ENCODE measurements at regions not wholly inside any gene's neighbourhood (a gene's known extent, or its start where the extent isn't known, plus 50 kb on each side); places are given as distances from the start of the nearest gene placed in this dataset.

GRCh38 chr7:85725026-85725425, 538.2 kb upstream of the SEMA3D start:
- Mint-ChIP-seq H3K4me3 (no peak overlapping the region), H3K27ac (no peak overlapping the region), H3K4me1 (no peaks in the 10 kb centered on the region), H3K9me3 (peaks cover 0 to 8% (median 7%) of the 10 kb centered on the region in 5 donors), H3K36me3 (no peaks in the 10 kb centered on the region), H3K27me3 (no peaks in the 10 kb centered on the region)
- Histone ChIP-seq H3K4me3 (ENCODE audit: low read length) (no peak overlapping the region), H3K36me3 (ENCODE audit: insufficient read depth, low read length) (no peaks in the 10 kb centered on the region), H3K27ac (ENCODE audit: low read depth, low read length) (no peak overlapping the region), H3K9me3 (ENCODE audit: low read length) (no peaks in the 10 kb centered on the region), H3K27me3 (ENCODE audit: insufficient read depth, low read length, poor library complexity, severe bottlenecking) (no peaks in the 10 kb centered on the region), H3K4me1 (ENCODE audit: insufficient read depth, low read length) (no peaks in the 10 kb centered on the region)
- POLR2A ChIA-PET: no interaction called here
- CTCF ChIA-PET: no interaction called here
- no peak for DNase-seq

DNA sequence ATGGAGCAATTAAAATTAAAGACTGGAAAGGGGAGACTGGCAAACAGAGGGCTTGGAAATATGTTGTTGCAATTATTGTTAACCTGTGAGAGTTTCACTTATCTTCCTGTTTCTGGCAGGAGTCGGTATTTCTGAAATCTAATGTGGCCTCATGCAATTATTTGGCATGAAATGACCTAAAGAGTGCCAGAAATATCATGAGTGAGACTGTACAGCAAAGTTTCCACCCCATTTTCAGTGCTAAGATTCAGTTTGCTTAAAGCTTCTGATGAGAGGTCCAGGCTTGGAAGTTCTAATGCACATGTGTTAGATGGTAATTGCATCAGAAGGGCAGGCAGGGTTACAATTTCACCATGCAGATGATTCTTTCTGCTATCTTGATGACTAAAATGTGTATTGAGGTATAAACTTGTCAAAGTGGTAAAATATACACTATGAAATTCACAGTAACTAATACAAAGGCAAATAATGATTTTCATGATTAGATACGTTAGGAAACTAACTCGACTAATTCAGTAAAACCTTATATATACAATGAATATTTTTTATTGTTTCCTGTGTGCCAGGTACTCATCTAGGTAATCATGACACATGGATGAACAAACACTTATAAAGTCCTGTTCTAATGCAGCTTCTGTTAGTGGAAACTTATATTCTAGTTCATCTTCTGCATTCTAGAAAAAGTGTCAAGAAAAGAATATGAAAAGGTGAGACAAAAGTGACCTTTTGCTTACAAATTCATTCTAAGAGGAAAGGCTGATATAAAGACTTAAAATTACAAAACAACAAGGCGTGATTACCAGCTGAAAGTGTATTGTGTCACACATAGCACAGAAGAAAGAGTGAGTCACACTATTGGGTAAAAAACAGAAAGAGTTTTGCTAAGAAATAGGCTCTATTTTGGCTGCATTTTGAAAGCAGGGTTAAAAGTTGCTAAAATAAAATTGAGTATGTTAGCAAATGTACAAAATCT, 533.4 kb upstream of the SEMA3D start:
- Histone ChIP-seq H3K36me3 (ENCODE audit: insufficient read depth, low read length) (no peaks in the 10 kb centered on the region), H3K27ac (ENCODE audit: low read depth, low read length) (no peak overlapping the region), H3K9me3 (ENCODE audit: low read length) (no peaks in the 10 kb centered on the region), H3K4me1 (ENCODE audit: insufficient read depth, low read length) (no peaks in the 10 kb centered on the region), H3K4me3 (ENCODE audit: low read length) (no peak overlapping the region), H3K27me3 (ENCODE audit: insufficient read depth, low read length, poor library complexity, severe bottlenecking) (no peaks in the 10 kb centered on the region)
- Mint-ChIP-seq H3K9me3 (peaks cover 0 to 6% (median 4%) of the 10 kb centered on the region in 5 donors), H3K36me3 (no peaks in the 10 kb centered on the region), H3K27me3 (no peaks in the 10 kb centered on the region), H3K4me3 (no peak overlapping the region), H3K27ac (no peak overlapping the region), H3K4me1 (no peaks in the 10 kb centered on the region)
- POLR2A ChIA-PET: no interaction called here
- CTCF ChIA-PET: no interaction called here
- no peak for DNase-seq

GRCh38 chr7:85716353-85716752, 529.5 kb upstream of the SEMA3D start:
- Histone ChIP-seq H3K27me3 (ENCODE audit: insufficient read depth, low read length, poor library complexity, severe bottlenecking) (no peaks in the 10 kb centered on the region), H3K4me3 (ENCODE audit: low read length) (no peak overlapping the region), H3K36me3 (ENCODE audit: insufficient read depth, low read length) (no peaks in the 10 kb centered on the region), H3K4me1 (ENCODE audit: insufficient read depth, low read length) (no peaks in the 10 kb centered on the region), H3K27ac (ENCODE audit: low read depth, low read length) (no peak overlapping the region), H3K9me3 (ENCODE audit: low read length) (no peaks in the 10 kb centered on the region)
- no peaks in the 10 kb centered on the region for H3K27me3 Mint-ChIP-seq
- ChIA-PET CTCF (no interaction called here), POLR2A (no interaction called here)
- no peaks in the 10 kb centered on the region for H3K4me1 Mint-ChIP-seq
- H3K36me3 Mint-ChIP-seq: no peaks in the 10 kb centered on the region
- H3K27ac Mint-ChIP-seq: no peak overlapping the region
- H3K4me3 Mint-ChIP-seq: no peak overlapping the region
- peaks cover 0 to 15% (median 3%) of the 10 kb centered on the region in 5 donors for H3K9me3 Mint-ChIP-seq
- no peak for DNase-seq

GRCh38 chr7:85714951-85715350, 528.1 kb upstream of the SEMA3D start:
- Histone ChIP-seq H3K27ac (ENCODE audit: low read depth, low read length) (no peak overlapping the region), H3K4me1 (ENCODE audit: insufficient read depth, low read length) (no peaks in the 10 kb centered on the region), H3K4me3 (ENCODE audit: low read length) (no peak overlapping the region), H3K36me3 (ENCODE audit: insufficient read depth, low read length) (no peaks in the 10 kb centered on the region), H3K9me3 (ENCODE audit: low read length) (no peaks in the 10 kb centered on the region), H3K27me3 (ENCODE audit: insufficient read depth, low read length, poor library complexity, severe bottlenecking) (no peaks in the 10 kb centered on the region)
- H3K36me3 Mint-ChIP-seq: no peaks in the 10 kb centered on the region
- no peaks in the 10 kb centered on the region for H3K4me1 Mint-ChIP-seq
- no peak overlapping the region for H3K27ac Mint-ChIP-seq
- no peak for DNase-seq
- no peaks in the 10 kb centered on the region for H3K27me3 Mint-ChIP-seq
- peaks cover 0 to 20% (median 3%) of the 10 kb centered on the region in 5 donors for H3K9me3 Mint-ChIP-seq
- ChIA-PET CTCF (no interaction called here), POLR2A (no interaction called here)
- no peak overlapping the region for H3K4me3 Mint-ChIP-seq

DNA sequence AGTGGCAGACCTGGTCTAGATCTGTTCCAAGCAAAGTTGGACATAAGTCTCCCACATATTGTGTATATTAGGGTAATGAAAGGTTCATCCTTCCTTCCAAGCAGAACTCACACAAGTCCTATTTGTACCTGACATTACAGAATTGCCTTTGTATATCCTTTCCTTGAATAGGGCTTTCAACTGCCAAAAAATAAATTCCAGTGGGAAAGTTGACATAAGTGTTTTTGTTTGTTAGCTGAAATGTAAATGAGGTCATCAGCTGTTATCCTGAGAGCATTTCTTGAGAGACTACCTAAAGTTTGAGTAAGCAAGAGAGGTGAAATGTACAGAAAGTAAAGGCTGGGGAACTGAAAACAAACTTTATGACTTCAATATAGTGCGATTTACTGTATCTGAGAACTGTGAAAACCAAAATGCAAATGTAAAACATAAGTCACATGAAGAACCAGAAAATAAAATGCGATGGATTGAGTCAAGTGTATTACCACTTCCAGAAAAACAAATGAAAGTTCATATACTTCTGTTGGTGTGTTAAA, 527.3 kb upstream of the SEMA3D start:
- POLR2A ChIA-PET: no interaction called here

GRCh38 chr7:85713171-85713570, 526.3 kb upstream of the SEMA3D start:
- Histone ChIP-seq H3K4me3 (ENCODE audit: low read length) (no peak overlapping the region), H3K9me3 (ENCODE audit: low read length) (no peaks in the 10 kb centered on the region), H3K36me3 (ENCODE audit: insufficient read depth, low read length) (no peaks in the 10 kb centered on the region), H3K27ac (ENCODE audit: low read depth, low read length) (no peak overlapping the region), H3K4me1 (ENCODE audit: insufficient read depth, low read length) (no peaks in the 10 kb centered on the region), H3K27me3 (ENCODE audit: insufficient read depth, low read length, poor library complexity, severe bottlenecking) (no peaks in the 10 kb centered on the region)
- peaks cover 2 to 16% (median 4%) of the 10 kb centered on the region in 5 donors for H3K9me3 Mint-ChIP-seq
- no peaks in the 10 kb centered on the region for H3K4me1 Mint-ChIP-seq
- ChIA-PET POLR2A (no interaction called here), CTCF (no interaction called here)
- DNase-seq: no peak
- no peak overlapping the region for H3K4me3 Mint-ChIP-seq
- no peaks in the 10 kb centered on the region for H3K27me3 Mint-ChIP-seq
- no peaks in the 10 kb centered on the region for H3K36me3 Mint-ChIP-seq
- H3K27ac Mint-ChIP-seq: no peak overlapping the region

More for the DNA sequence above, 527.3 kb upstream of the SEMA3D start:
- no peak overlapping the region for H3K4me3 Mint-ChIP-seq
- H3K36me3 Mint-ChIP-seq: no peaks in the 10 kb centered on the region
- no peaks in the 10 kb centered on the region for H3K4me1 Mint-ChIP-seq
- peaks cover 0 to 20% (median under 1%) of the 10 kb centered on the region in 5 donors for H3K9me3 Mint-ChIP-seq
- no peaks in the 10 kb centered on the region for H3K27me3 ChIP-seq (ENCODE audit: insufficient read depth, low read length, poor library complexity, severe bottlenecking)
- H3K27ac ChIP-seq (ENCODE audit: low read depth, low read length): no peak overlapping the region
- H3K27ac Mint-ChIP-seq: no peak overlapping the region
- no peaks in the 10 kb centered on the region for H3K36me3 ChIP-seq (ENCODE audit: insufficient read depth, low read length)
- H3K27me3 Mint-ChIP-seq: no peaks in the 10 kb centered on the region
- no peaks in the 10 kb centered on the region for H3K9me3 ChIP-seq (ENCODE audit: low read length)
- H3K4me1 ChIP-seq (ENCODE audit: insufficient read depth, low read length): no peaks in the 10 kb centered on the region
- DNase-seq: no peak
- CTCF ChIA-PET: no interaction called here
- no peak overlapping the region for H3K4me3 ChIP-seq (ENCODE audit: low read length)

DNA sequence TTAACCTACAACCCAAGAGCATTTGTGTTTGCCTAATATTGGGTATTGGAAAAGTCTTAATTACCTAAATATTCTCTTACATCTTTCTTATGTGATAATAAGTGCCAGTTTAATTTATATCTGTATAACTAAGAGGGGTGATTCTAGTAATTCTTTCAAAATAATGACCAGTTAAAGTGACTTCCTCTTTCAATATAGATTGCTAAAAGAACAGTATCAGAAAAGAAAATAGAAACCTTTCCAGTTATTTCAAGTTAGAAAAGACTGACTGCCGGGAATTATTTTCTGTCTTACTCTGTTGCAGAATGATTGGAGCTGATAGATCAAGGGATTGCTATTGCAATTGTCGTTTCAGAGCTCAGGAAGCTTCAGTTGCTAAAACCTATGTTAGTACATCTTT, 525.0 kb upstream of the SEMA3D start:
- CTCF ChIA-PET: no interaction called here
- Histone ChIP-seq H3K4me1 (ENCODE audit: insufficient read depth, low read length) (no peaks in the 10 kb centered on the region), H3K27me3 (ENCODE audit: insufficient read depth, low read length, poor library complexity, severe bottlenecking) (no peaks in the 10 kb centered on the region), H3K27ac (ENCODE audit: low read depth, low read length) (no peak overlapping the region), H3K4me3 (ENCODE audit: low read length) (no peak overlapping the region), H3K9me3 (ENCODE audit: low read length) (no peaks in the 10 kb centered on the region), H3K36me3 (ENCODE audit: insufficient read depth, low read length) (no peaks in the 10 kb centered on the region)
- no peaks in the 10 kb centered on the region for H3K36me3 Mint-ChIP-seq
- no peak for DNase-seq
- peaks cover 0 to 16% (median 6%) of the 10 kb centered on the region in 5 donors for H3K9me3 Mint-ChIP-seq
- POLR2A ChIA-PET: no interaction called here
- H3K27ac Mint-ChIP-seq: no peak overlapping the region
- no peaks in the 10 kb centered on the region for H3K27me3 Mint-ChIP-seq
- no peak overlapping the region for H3K4me3 Mint-ChIP-seq
- no peaks in the 10 kb centered on the region for H3K4me1 Mint-ChIP-seq

DNA sequence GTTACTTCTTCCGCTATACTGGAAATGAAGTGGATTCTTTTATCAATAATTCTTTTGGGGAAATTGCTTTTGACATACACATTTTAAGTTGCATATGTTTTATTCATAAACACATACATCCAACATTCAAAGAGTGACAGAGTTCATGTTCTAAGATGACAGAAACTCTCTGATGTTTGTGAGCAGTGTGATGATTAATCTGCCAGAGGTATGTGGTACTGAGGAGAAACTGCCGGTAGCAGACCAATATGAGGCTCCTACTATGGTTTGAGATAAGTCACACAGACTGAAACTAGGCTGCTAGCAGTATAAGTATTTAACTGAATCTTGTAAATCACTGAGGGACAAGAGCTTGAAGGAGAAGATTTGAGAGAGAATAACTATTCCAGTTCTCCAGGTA, 524.1 kb upstream of the SEMA3D start:
- no peaks in the 10 kb centered on the region for H3K4me1 ChIP-seq (ENCODE audit: insufficient read depth, low read length)
- peak overlapping the region in 1 of 7 donors; percentile 45 for H3K4me3 Mint-ChIP-seq
- POLR2A ChIA-PET: no interaction called here
- H3K4me1 Mint-ChIP-seq: no peaks in the 10 kb centered on the region
- no peak overlapping the region for H3K4me3 ChIP-seq (ENCODE audit: low read length)
- CTCF ChIA-PET: no interaction called here
- H3K27ac Mint-ChIP-seq: no peak overlapping the region
- H3K27me3 Mint-ChIP-seq: no peaks in the 10 kb centered on the region
- no peaks in the 10 kb centered on the region for H3K27me3 ChIP-seq (ENCODE audit: insufficient read depth, low read length, poor library complexity, severe bottlenecking)
- no peaks in the 10 kb centered on the region for H3K36me3 Mint-ChIP-seq
- H3K36me3 ChIP-seq (ENCODE audit: insufficient read depth, low read length): no peaks in the 10 kb centered on the region
- no peak overlapping the region for H3K27ac ChIP-seq (ENCODE audit: low read depth, low read length)
- peaks cover 3 to 16% (median 6%) of the 10 kb centered on the region in 5 donors for H3K9me3 Mint-ChIP-seq
- H3K9me3 ChIP-seq (ENCODE audit: low read length): no peaks in the 10 kb centered on the region
- DNase-seq: no peak
